HepG2 (cell line): ENCODE measurements at regions not wholly inside any gene's neighbourhood (a gene's known extent, or its start where the extent isn't known, plus 50 kb on each side); places are given as distances from the start of the nearest gene placed in this dataset.

Source experiments
- ATAC-seq: fragments of 200-7000 bp; cut with Tn5 transposase; 3 replicates; pipeline ENCODE4 v1.9.1; 2020; ENCODE audit warnings: mild to moderate bottlenecking, moderate library complexity
- BruUV-seq: library from RNA; stranded (reverse); fragments of 400-500 nt; replicated peaks from 2 replicates; lab custom pipeline; 2021; lab: Mats Ljungman, UMichigan
- CTCF ChIA-PET: fragments of 300-600 bp; formaldehyde crosslinking; extraction: SDS; loops from one replicate; lab custom pipeline; 2021; ENCODE audit warnings: low total read pairs, inconsistent platforms, low intra/inter-chr PET ratio; lab: Yijun Ruan, JAX
- POLR2A ChIA-PET: fragments of 350-600 bp; sonication (Branson Sonifier 250); formaldehyde crosslinking; loops from one replicate; lab custom pipeline; 2020; ENCODE audit warnings: antibody characterized with exemption, inconsistent platforms; lab: Yijun Ruan, JAX
- DNase-seq: peaks from one replicate; pipeline ENCODE4 v3.0.0-alpha.2; 2015; ENCODE audit warnings: low spot score
- FAIRE-seq: peaks from 3 replicates; lab custom pipeline; 2011; peaks lifted over from hg19 to GRCh38; lab: Jason Lieb, UNC
- H2AFZ ChIP-seq: one replicate; pipeline ENCODE4 v1.6.1; 2011; ENCODE audit warnings: low read length, inconsistent platforms
- H3K27ac ChIP-seq: fragments of 300-600 bp; 3 replicates; pipeline ENCODE4 v1.8.0; 2011; ENCODE audit warnings: mixed run types, mild to moderate bottlenecking, mixed read lengths, low read length, inconsistent platforms; ENCODE audit not compliant: insufficient read depth; ENCODE audit errors: extremely low read length
- H3K27me3 ChIP-seq, 2 experiments: fragments of 200-600 bp in 1 of 2; 2 replicates in 1 of 2; 3 replicates in 1 of 2; pipeline versions ENCODE4 v1.6.0 to v1.8.0; 2011; ENCODE audit warnings: low read length in 2 of 2, mild to moderate bottlenecking in 2 of 2, moderate library complexity in 2 of 2, inconsistent platforms in 1 of 2; ENCODE audit not compliant: insufficient read depth in 2 of 2, control insufficient read depth in 1 of 2
- H3K36me3 ChIP-seq, 2 experiments: fragments of 200-600 bp in 1 of 2; replicated peaks in 1 of 2; 2 replicates in 1 of 2; 3 replicates in 1 of 2; pipeline versions ENCODE4 v1.5.1 to v1.8.0; 2011; ENCODE audit warnings: low read length in 2 of 2, inconsistent platforms in 1 of 2; ENCODE audit not compliant: insufficient read depth in 2 of 2, control insufficient read depth in 1 of 2
- H3K4me1 ChIP-seq: 2 replicates; pipeline ENCODE4 v1.5.1; 2012; ENCODE audit warnings: low read length, inconsistent platforms; ENCODE audit not compliant: insufficient read depth
- H3K4me2 ChIP-seq: 2 replicates; pipeline ENCODE4 v1.6.0; 2011; ENCODE audit warnings: low read depth, low read length, inconsistent platforms
- H3K4me3 ChIP-seq, 3 experiments: fragments of 200-600 bp in 1 of 3; sonication (generic), shearing (Covaris generic) in 1 of 3; replicated peaks in 1 of 3; 2 replicates each; pipeline ENCODE4 v1.5.1; 2011 to 2016; ENCODE audit warnings: low read length in 3 of 3, inconsistent platforms in 2 of 3, low read depth in 2 of 3, mild to moderate bottlenecking in 2 of 3, control low read depth in 1 of 3, mixed read lengths in 1 of 3; ENCODE audit not compliant: insufficient read depth in 1 of 3
- H3K79me2 ChIP-seq: one replicate; pipeline ENCODE4 v1.6.1; 2011; ENCODE audit warnings: low read length, inconsistent platforms; ENCODE audit not compliant: insufficient read depth
- H3K9ac ChIP-seq: 2 replicates; pipeline ENCODE4 v1.6.0; 2011; ENCODE audit warnings: mild to moderate bottlenecking, low read depth, low read length, inconsistent platforms; ENCODE audit not compliant: insufficient read depth
- H3K9me3 ChIP-seq: 2 replicates; pipeline ENCODE4 v1.5.1; 2012; ENCODE audit warnings: mild to moderate bottlenecking, low read length
- H4K20me1 ChIP-seq: 2 replicates; pipeline ENCODE4 v1.6.0; 2011; ENCODE audit warnings: inconsistent platforms, mild to moderate bottlenecking, low read length, moderate library complexity; ENCODE audit not compliant: insufficient read depth
- ARID5B ChIP-seq: IDR thresholded peaks from 2 replicates; pipeline ENCODE4 v1.4.0; 2020; ENCODE audit warnings: mild to moderate bottlenecking, missing genetic modification reagents
- CHD4 ChIP-seq: fragments of 200-600 bp; sonication (generic); IDR thresholded peaks from 2 replicates; pipeline ENCODE4 v1.7.0; 2017; ENCODE audit warnings: mild to moderate bottlenecking, low read length, borderline replicate concordance
- IRF2 ChIP-seq: IDR thresholded peaks from 2 replicates; pipeline ENCODE4 v1.6.1; 2018; ENCODE audit warnings: missing genetic modification reagents, missing compliant biosample characterization
- KDM2A ChIP-seq: sonication (generic); formaldehyde crosslinking; IDR thresholded peaks from 2 replicates; pipeline ENCODE4 v1.4.0; 2020; ENCODE audit warnings: low read depth, missing genetic modification reagents, borderline replicate concordance
- KDM4B ChIP-seq: sonication (generic); formaldehyde crosslinking; IDR thresholded peaks from 2 replicates; pipeline ENCODE4 v1.4.0; 2020; ENCODE audit warnings: missing genetic modification reagents
- KMT2A ChIP-seq: sonication (generic); formaldehyde crosslinking; IDR thresholded peaks from 2 replicates; pipeline ENCODE4 v1.4.0; 2020; ENCODE audit warnings: missing genetic modification reagents
- PCBP1 ChIP-seq: fragments of 200-400 bp; formaldehyde crosslinking; IDR thresholded peaks from 2 replicates; pipeline ENCODE4 v1.6.1; 2017; ENCODE audit warnings: mild to moderate bottlenecking, low read depth, low read length, borderline replicate concordance
- RAD21 ChIP-seq: fragments of 450-650 bp; formaldehyde crosslinking; IDR thresholded peaks from 2 replicates; pipeline ENCODE4 v1.5.0; 2020; ENCODE audit warnings: mild to moderate bottlenecking
- XRCC5 ChIP-seq: fragments of 200-400 bp; formaldehyde crosslinking; optimal IDR thresholded peaks from 2 replicates; pipeline ENCODE3; 2017; ENCODE audit warnings: mild to moderate bottlenecking, low read length
- ZNF33A ChIP-seq: sonication (generic); formaldehyde crosslinking; IDR thresholded peaks from 2 replicates; pipeline ENCODE4 v1.5.1; 2020; ENCODE audit warnings: missing genetic modification reagents, mild to moderate bottlenecking, moderate library complexity, borderline replicate concordance
- ZNF501 ChIP-seq: sonication (generic); formaldehyde crosslinking; IDR thresholded peaks from 2 replicates; pipeline ENCODE4 v1.5.1; 2020; ENCODE audit warnings: mild to moderate bottlenecking, moderate library complexity, missing genetic modification reagents
- ZNF878 ChIP-seq: sonication (generic); formaldehyde crosslinking; IDR thresholded peaks from 2 replicates; pipeline ENCODE4 v1.8.1; 2023; ENCODE audit warnings: mild to moderate bottlenecking, missing genetic modification reagents, moderate library complexity
- WGBS: methylation state at CpG from one replicate; pipeline ENCODE4 v1.1.6; 2017; ENCODE audit warnings: low lambda C conversion rate; 5-methylcytosine and 5-hydroxymethylcytosine counted together
- in situ Hi-C: cut with HindIII; loops from 2 replicates; pipeline ENCODE4 v1.10.0; 2017; ENCODE audit warnings: low pct_unique_long_range_greater_than_20kb; ENCODE audit not compliant: extremely low pct_ligation_motif_present
- intact Hi-C: fragments of 100-400 bp; cut with micrococcal nuclease; formaldehyde crosslinking; loops from one replicate; pipeline ENCODE4 v1.10.0; 2022; ENCODE audit not compliant: unreplicated experiment
- TF ChIP-seq, protein P1 (sequence below): sonication (generic); formaldehyde crosslinking; IDR thresholded peaks from 2 replicates; pipeline ENCODE4 v1.8.0; 2022; ENCODE audit warnings: mild to moderate bottlenecking, missing genetic modification reagents, borderline replicate concordance
- TF ChIP-seq, protein P2 (sequence below): sonication (generic); formaldehyde crosslinking; IDR thresholded peaks from 2 replicates; pipeline ENCODE4 v1.4.0; 2020; ENCODE audit warnings: missing genetic modification reagents
- TF ChIP-seq, protein P3 (sequence below): sonication (generic); formaldehyde crosslinking; IDR thresholded peaks from 2 replicates; pipeline ENCODE4 v1.5.1; 2020; ENCODE audit warnings: missing genetic modification reagents, mild to moderate bottlenecking, borderline replicate concordance

GRCh38 chr17:65278050-65278819 is 141.1 kb downstream of the RGS9 start (continued):
- no peak for TF ChIP-seq ZNF33A (CRISPR knock-in tag)
- no peak for TF ChIP-seq KDM4B (CRISPR knock-in tag)
- TF ChIP-seq PCBP1 = no peak
- TF ChIP-seq XRCC5 = peak; percentile 79
- TF ChIP-seq, protein P1, sequence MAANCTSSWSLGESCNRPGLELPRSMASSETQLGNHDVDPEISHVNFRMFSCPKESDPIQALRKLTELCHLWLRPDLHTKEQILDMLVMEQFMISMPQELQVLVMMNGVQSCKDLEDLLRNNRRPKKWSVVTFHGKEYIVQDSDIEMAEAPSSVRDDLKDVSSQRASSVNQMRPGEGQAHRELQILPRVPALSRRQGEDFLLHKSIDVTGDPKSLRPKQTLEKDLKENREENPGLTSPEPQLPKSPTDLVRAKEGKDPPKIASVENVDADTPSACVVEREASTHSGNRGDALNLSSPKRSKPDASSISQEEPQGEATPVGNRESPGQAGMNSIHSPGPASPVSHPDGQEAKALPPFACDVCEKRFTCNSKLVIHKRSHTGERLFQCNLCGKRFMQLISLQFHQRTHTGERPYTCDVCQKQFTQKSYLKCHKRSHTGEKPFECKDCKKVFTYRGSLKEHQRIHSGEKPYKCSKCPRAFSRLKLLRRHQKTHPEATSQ = no peak
- peak; percentile 29; the same call in 1 of the 2 replicates for TF ChIP-seq ZNF501
- no peak for TF ChIP-seq KMT2A
- TF ChIP-seq RAD21 (CRISPR knock-in tag) = peak; percentile 89
- TF ChIP-seq KDM2A (CRISPR knock-in tag) = peak; percentile 57; the same call in 1 of the 2 replicates
- TF ChIP-seq CHD4 = no peak
- TF ChIP-seq IRF2 (CRISPR knock-in tag) = peak; percentile 20; the same call in 1 of the 2 replicates
- no peak for TF ChIP-seq ZNF878 (CRISPR knock-in tag)

- in situ Hi-C loops (loop anchor here (5.0 kb wide), 1 partner anchor 890 kb away; no protein-coding TSS in a partner anchor), intact Hi-C loops (no loop called here)
- no TSS peak for BruUV-seq
- Histone ChIP-seq H3K27ac (no peak overlapping the region), H3K79me2 (no peaks in the 10 kb centered on the region), H3K36me3 (no peaks in the 10 kb centered on the region), H3K4me1 (peaks cover 5% of the 10 kb centered on the region; the same call in 1 of the 2 replicates), H3K4me2 (no peak overlapping the region), H3K27me3 (peaks cover 2 to 35% of the 10 kb centered on the region in 2 experiments; a peak in 2 of 5 replicates), H3K4me3 (no peak overlapping the region), H4K20me1 (no peaks in the 10 kb centered on the region), H3K9ac (no peak overlapping the region), H2AFZ (no peak overlapping the region), H3K9me3 (no peaks in the 10 kb centered on the region)
- 48% methylated on average over 10 of the region's 10 CpGs for WGBS
- POLR2A ChIA-PET = no interaction called here
- FAIRE-seq (no peak), ATAC-seq (no peak), DNase-seq (no peak)
- CTCF ChIA-PET = interaction anchor here (1.4 to 2.7 kb wide), 4 partner anchors 17 to 887 kb away, joined by 5 to 36 read pairs (median 18); no protein-coding TSS in a partner anchor
- TF ChIP-seq, protein P2, sequence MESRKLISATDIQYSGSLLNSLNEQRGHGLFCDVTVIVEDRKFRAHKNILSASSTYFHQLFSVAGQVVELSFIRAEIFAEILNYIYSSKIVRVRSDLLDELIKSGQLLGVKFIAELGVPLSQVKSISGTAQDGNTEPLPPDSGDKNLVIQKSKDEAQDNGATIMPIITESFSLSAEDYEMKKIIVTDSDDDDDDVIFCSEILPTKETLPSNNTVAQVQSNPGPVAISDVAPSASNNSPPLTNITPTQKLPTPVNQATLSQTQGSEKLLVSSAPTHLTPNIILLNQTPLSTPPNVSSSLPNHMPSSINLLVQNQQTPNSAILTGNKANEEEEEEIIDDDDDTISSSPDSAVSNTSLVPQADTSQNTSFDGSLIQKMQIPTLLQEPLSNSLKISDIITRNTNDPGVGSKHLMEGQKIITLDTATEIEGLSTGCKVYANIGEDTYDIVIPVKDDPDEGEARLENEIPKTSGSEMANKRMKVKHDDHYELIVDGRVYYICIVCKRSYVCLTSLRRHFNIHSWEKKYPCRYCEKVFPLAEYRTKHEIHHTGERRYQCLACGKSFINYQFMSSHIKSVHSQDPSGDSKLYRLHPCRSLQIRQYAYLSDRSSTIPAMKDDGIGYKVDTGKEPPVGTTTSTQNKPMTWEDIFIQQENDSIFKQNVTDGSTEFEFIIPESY (CRISPR knock-in tag) = no peak
- TF ChIP-seq ARID5B (CRISPR knock-in tag) = no peak
- TF ChIP-seq, protein P3, sequence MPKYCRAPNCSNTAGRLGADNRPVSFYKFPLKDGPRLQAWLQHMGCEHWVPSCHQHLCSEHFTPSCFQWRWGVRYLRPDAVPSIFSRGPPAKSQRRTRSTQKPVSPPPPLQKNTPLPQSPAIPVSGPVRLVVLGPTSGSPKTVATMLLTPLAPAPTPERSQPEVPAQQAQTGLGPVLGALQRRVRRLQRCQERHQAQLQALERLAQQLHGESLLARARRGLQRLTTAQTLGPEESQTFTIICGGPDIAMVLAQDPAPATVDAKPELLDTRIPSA (CRISPR knock-in tag) = no peak
- no peak for TF ChIP-seq ZNF878 (CRISPR knock-in tag)
These were observed 140.4 kb downstream of the RGS9 start for GRCh38 chr17:65277576-65277975.
